ENCODE measurements at regions not wholly inside any gene's neighbourhood (a gene's known extent, or its start where the extent isn't known, plus 50 kb on each side); places are given as distances from the start of the nearest gene placed in this dataset.

GRCh38 chr22:27615408-27615807 lies 186.1 kb downstream of the MN1 start:
- H3K4me1 Mint-ChIP-seq (ENCODE audit: low read depth) = no peaks in the 10 kb centered on the region
- H3K27me3 Mint-ChIP-seq (ENCODE audit: low read depth) = peaks cover 20% of the 10 kb centered on the region
- intact Hi-C loops (cut with micrococcal nuclease) = no loop called here
- no peak overlapping the region for H3K27ac Mint-ChIP-seq
- no peak overlapping the region for H3K4me3 Mint-ChIP-seq
- CTCF ChIA-PET = no interaction called here
- DNase-seq = no peak
- no peaks in the 10 kb centered on the region for H3K9me3 Mint-ChIP-seq
- no peaks in the 10 kb centered on the region for H3K36me3 Mint-ChIP-seq (ENCODE audit: low read depth)

DNA sequence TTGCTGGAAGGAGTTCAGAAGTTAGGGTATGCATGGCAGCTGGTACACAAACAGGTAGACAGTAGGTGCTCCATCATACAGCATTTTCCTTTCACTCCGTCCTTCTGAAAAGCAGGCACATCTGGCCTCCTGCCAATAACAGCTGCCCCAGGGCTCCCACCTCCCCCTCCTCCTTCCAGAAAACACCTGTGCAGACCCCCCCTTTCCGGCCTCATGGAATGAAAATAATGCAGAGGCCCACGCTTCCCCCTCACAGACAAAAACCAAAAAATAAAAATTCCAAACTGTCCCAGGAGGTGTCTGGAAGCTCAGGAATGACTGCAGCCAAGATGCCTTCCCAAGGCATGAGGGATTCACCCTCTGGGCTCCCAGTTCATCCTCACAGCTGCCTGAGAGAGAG lies 185.5 kb downstream of the MN1 start:
- DNase-seq = no peak
- Mint-ChIP-seq H3K36me3 (ENCODE audit: low read depth) (no peaks in the 10 kb centered on the region), H3K27ac (no peak overlapping the region), H3K27me3 (ENCODE audit: low read depth) (peaks cover 20% of the 10 kb centered on the region), H3K4me1 (ENCODE audit: low read depth) (no peaks in the 10 kb centered on the region), H3K9me3 (no peaks in the 10 kb centered on the region), H3K4me3 (no peak overlapping the region)
- CTCF ChIA-PET = no interaction called here
- intact Hi-C loops (cut with micrococcal nuclease) = no loop called here

DNA sequence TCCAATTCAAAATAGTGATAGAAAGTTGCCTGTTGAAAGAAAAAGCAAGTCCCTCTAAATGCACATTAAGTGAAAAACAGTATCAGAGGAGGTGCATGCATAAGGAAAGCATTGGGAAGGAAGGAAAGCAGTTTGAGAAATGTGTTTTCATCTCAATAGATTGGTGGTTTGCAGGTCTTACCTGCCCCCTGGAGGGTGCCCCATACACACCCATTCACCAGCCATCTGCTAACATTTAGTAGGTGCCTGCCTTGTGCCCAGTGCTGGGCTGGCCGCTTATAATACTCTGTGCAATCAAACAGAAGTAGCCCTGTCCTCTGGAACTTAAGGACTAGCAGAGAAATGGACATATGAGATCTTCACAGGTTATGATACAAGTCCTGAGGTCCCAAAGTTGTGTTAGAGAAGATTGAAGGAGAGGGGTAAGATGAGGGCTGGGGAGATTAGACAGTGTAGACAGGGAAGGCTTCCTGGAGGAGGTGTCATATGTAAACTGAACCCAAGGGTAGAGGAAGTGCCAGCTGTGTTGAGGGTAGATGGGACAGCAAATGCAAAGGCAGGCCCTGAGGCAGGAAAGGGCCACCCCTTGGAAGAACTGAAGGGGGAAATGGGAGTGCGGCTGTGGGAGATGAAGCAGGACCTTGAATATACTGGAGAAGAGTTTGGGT lies 184.2 kb downstream of the MN1 start:
- intact Hi-C loops (cut with micrococcal nuclease) = no loop called here
- Mint-ChIP-seq H3K27me3 (ENCODE audit: low read depth) (peaks cover 19% of the 10 kb centered on the region), H3K4me1 (ENCODE audit: low read depth) (no peaks in the 10 kb centered on the region), H3K36me3 (ENCODE audit: low read depth) (no peaks in the 10 kb centered on the region), H3K9me3 (no peaks in the 10 kb centered on the region), H3K4me3 (no peak overlapping the region), H3K27ac (no peak overlapping the region)
- no peak for DNase-seq
- CTCF ChIA-PET = no interaction called here

DNA sequence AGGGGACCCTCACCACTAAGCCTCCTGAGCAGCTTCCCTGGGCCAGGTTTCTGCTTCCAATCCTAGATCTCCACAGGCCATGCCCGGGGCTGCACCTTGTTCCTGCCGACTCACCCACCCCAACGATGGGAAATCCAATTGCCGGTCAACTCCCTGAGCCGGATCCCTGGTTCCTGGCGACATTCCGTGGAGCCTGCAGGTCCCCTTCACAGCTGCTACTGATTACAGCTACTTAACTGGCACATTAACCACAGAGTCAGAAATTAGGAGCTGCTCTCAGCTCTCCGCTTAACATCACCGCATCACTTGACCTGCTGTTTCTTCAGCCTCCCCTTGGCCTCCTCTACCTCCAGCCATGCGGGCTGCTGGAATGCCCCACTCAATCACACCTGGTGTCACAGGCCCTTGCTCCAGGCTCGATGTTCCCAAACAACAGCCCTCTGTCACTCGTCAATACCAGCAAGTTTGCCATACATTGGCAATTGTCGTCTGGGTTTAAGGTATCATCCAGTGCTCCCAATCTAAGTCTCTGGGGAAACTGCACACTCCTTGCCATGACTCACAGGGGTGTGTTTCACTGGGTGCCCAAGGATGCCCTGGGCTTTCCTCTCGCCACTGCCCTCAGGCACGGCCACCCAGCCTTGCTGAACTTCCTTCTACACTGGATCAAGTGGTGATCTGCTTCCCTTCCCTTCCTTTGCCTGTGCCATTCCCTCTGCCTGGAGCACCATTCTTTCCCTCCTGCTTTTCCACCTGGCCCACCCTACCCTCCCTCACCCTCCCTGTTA lies 181.0 kb downstream of the MN1 start:
- CTCF ChIA-PET = no interaction called here
- intact Hi-C loops (cut with micrococcal nuclease) = no loop called here
- H3K36me3 Mint-ChIP-seq (ENCODE audit: low read depth) = no peaks in the 10 kb centered on the region

DNA sequence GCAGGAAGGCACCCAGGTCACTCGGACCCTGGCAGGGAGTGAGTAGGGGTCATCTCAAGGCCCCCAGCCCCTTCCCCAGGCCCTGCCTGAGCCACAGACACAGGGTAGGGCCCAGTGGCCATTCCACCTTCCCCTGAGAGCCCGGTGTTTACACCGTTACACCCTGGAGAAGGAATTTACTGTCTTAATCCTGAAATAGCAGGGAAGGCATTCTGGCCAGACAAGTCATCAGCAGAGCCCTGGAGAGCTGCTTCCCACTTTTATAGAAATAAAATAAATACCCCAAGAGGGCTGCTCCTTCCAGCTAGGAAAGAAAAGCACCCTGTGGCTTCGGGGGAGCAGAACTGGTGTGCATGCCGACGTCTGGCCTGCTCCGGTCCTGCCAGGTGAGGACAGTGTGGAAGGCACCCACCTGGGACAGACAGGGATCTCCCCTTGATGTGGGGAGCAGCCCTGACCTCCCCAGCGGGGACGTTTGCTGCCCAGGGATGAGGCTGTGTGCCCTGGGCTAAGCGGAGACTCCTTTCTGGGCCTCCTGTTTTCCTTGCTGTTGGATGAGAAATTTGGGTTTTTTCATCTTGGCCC lies 180.0 kb downstream of the MN1 start:
- no peaks in the 10 kb centered on the region for H3K4me1 Mint-ChIP-seq (ENCODE audit: low read depth)
- intact Hi-C loops (cut with micrococcal nuclease) = no loop called here
- H3K36me3 Mint-ChIP-seq (ENCODE audit: low read depth) = no peaks in the 10 kb centered on the region
- H3K9me3 Mint-ChIP-seq = no peaks in the 10 kb centered on the region
- H3K4me3 Mint-ChIP-seq = no peak overlapping the region
- H3K27me3 Mint-ChIP-seq (ENCODE audit: low read depth) = no peaks in the 10 kb centered on the region
- H3K27ac Mint-ChIP-seq = no peak overlapping the region
- DNase-seq = no peak
- CTCF ChIA-PET = no interaction called here

More for the DNA sequence above, 181.0 kb downstream of the MN1 start:
- H3K4me1 Mint-ChIP-seq (ENCODE audit: low read depth) = no peaks in the 10 kb centered on the region
- H3K9me3 Mint-ChIP-seq = no peaks in the 10 kb centered on the region
- no peak overlapping the region for H3K4me3 Mint-ChIP-seq
- H3K27me3 Mint-ChIP-seq (ENCODE audit: low read depth) = no peaks in the 10 kb centered on the region
- DNase-seq = no peak
- no peak overlapping the region for H3K27ac Mint-ChIP-seq

GRCh38 chr22:27624042-27624441 lies 177.5 kb downstream of the MN1 start:
- H3K4me1 Mint-ChIP-seq (ENCODE audit: low read depth) = no peaks in the 10 kb centered on the region
- H3K4me3 Mint-ChIP-seq = no peak overlapping the region
- no peaks in the 10 kb centered on the region for H3K36me3 Mint-ChIP-seq (ENCODE audit: low read depth)
- CTCF ChIA-PET = no interaction called here
- H3K27ac Mint-ChIP-seq = no peak overlapping the region
- no peaks in the 10 kb centered on the region for H3K27me3 Mint-ChIP-seq (ENCODE audit: low read depth)
- DNase-seq = no peak
- H3K9me3 Mint-ChIP-seq = no peaks in the 10 kb centered on the region
- intact Hi-C loops (cut with micrococcal nuclease) = no loop called here

DNA sequence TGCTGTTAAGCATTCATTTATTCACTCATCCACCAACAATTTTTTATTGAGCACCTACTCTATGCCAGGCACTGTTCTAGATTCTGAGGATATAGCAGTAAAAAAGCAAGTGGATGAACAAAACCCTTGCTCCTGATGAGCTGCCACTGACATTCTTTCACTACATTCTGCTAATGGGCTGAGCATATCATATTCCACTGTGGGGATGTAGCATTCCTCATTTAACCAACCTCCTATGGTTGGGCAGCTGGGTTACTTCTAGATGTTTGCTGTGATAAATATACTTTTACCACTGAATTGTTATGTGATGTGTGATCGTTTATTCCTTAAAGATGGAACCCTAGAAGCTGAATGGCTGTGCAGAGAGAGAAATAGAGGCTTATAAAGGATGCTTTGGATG lies 176.9 kb downstream of the MN1 start:
- H3K4me1 Mint-ChIP-seq (ENCODE audit: low read depth) = no peaks in the 10 kb centered on the region
- H3K9me3 Mint-ChIP-seq = no peaks in the 10 kb centered on the region
- CTCF ChIA-PET = no interaction called here
- H3K4me3 Mint-ChIP-seq = no peak overlapping the region
- no peaks in the 10 kb centered on the region for H3K27me3 Mint-ChIP-seq (ENCODE audit: low read depth)
- DNase-seq = no peak
- H3K27ac Mint-ChIP-seq = no peak overlapping the region
- intact Hi-C loops (cut with micrococcal nuclease) = no loop called here
- H3K36me3 Mint-ChIP-seq (ENCODE audit: low read depth) = no peaks in the 10 kb centered on the region

GRCh38 chr22:27625769-27626674 lies 175.5 kb downstream of the MN1 start:
- no peak overlapping the region for H3K27ac Mint-ChIP-seq
- no peaks in the 10 kb centered on the region for H3K4me1 Mint-ChIP-seq (ENCODE audit: low read depth)
- H3K9me3 Mint-ChIP-seq = no peaks in the 10 kb centered on the region
- intact Hi-C loops (cut with micrococcal nuclease) = no loop called here
- no peak overlapping the region for H3K4me3 Mint-ChIP-seq
- CTCF ChIA-PET = interaction anchor here (0.7 kb wide), 1 partner anchor 1631 kb away, joined by 3 read pairs; no protein-coding TSS in a partner anchor
- no peaks in the 10 kb centered on the region for H3K27me3 Mint-ChIP-seq (ENCODE audit: low read depth)
- no peaks in the 10 kb centered on the region for H3K36me3 Mint-ChIP-seq (ENCODE audit: low read depth)
- no peak for DNase-seq

DNA sequence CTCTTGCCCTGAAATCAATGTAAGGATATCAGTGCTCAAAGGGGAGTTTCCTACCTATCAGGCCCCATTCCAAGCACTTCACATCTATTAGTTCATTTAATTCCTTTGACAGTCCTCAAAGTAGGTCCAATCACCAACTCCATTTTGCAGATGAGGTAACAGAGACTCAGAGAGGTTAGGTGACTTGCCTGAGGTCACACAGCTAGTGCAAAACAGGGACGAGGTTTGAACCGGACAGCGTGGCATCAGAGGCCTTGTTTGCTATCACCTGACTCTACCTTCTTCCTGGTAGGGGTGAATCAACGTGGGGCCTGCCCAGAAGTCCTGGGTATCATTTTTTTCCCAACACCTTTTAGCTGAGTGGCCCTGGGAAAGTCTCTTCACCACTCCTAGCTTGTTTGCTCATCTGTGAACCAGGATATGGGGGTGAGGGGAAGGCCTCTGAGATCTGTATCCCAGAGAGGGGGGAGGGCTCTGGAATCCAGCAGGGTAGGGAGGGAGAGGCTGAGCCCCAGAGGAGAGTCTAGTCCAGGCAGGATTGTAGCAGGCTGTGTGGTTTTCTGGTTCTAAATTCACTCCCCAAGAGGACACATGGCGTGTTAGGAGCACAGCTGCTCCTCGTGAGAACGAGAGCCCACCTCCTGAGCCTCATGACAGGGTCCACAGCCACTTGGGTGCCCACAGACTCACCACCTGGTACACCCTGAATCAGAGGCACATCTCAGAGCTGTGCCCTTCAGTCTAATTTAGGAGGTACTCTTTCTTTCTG lies 174.7 kb downstream of the MN1 start:
- Mint-ChIP-seq H3K36me3 (ENCODE audit: low read depth) (no peaks in the 10 kb centered on the region), H3K9me3 (no peaks in the 10 kb centered on the region), H3K27ac (no peak overlapping the region), H3K4me1 (ENCODE audit: low read depth) (no peaks in the 10 kb centered on the region), H3K27me3 (ENCODE audit: low read depth) (no peaks in the 10 kb centered on the region), H3K4me3 (no peak overlapping the region)
- intact Hi-C loops (cut with micrococcal nuclease) = no loop called here
- no peak for DNase-seq
- CTCF ChIA-PET = no interaction called here

DNA sequence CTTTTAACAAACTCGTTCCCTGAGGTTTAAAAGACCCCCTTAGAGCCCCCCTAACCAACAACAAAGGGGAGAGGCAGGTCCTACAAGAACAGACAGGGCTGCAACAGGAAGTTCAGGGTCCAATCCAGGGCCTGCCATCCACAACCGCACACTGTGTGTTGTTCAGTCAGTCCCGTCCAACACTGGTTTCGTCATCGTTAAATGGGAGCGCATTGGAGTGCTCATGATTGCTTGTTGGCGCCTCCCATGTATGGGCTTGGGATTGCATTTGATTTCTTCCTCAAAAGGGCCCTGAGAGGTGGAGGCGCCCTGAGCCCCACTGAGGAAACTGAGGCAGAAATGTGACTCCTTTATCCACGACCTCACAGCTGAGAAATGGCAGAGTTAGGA lies 174.1 kb downstream of the MN1 start:
- H3K27ac Mint-ChIP-seq = no peak overlapping the region

GRCh38 chr22:27627901-27628300 lies 173.7 kb downstream of the MN1 start:
- Mint-ChIP-seq H3K4me3 (no peak overlapping the region), H3K4me1 (ENCODE audit: low read depth) (no peaks in the 10 kb centered on the region), H3K27ac (no peak overlapping the region), H3K9me3 (no peaks in the 10 kb centered on the region), H3K27me3 (ENCODE audit: low read depth) (no peaks in the 10 kb centered on the region), H3K36me3 (ENCODE audit: low read depth) (no peaks in the 10 kb centered on the region)
- intact Hi-C loops (cut with micrococcal nuclease) = no loop called here
- CTCF ChIA-PET = interaction anchor here (0.6 kb wide), 1 partner anchor 160 kb away, joined by 3 read pairs; no protein-coding TSS in a partner anchor
- no peak for DNase-seq

More for the DNA sequence above, 174.1 kb downstream of the MN1 start:
- no peak for DNase-seq
- intact Hi-C loops (cut with micrococcal nuclease) = no loop called here
- Mint-ChIP-seq H3K4me3 (no peak overlapping the region), H3K9me3 (no peaks in the 10 kb centered on the region), H3K4me1 (ENCODE audit: low read depth) (no peaks in the 10 kb centered on the region), H3K36me3 (ENCODE audit: low read depth) (no peaks in the 10 kb centered on the region), H3K27me3 (ENCODE audit: low read depth) (no peaks in the 10 kb centered on the region)
- CTCF ChIA-PET = interaction anchor here (0.6 kb wide), 1 partner anchor 160 kb away, joined by 3 read pairs; no protein-coding TSS in a partner anchor

- Mint-ChIP-seq H3K27ac (no peak overlapping the region), H3K27me3 (ENCODE audit: low read depth) (peaks cover 1% of the 10 kb centered on the region), H3K4me3 (no peak overlapping the region), H3K9me3 (no peaks in the 10 kb centered on the region), H3K36me3 (ENCODE audit: low read depth) (no peaks in the 10 kb centered on the region), H3K4me1 (ENCODE audit: low read depth) (no peaks in the 10 kb centered on the region)
- DNase-seq = no peak
- intact Hi-C loops (cut with micrococcal nuclease) = no loop called here
- CTCF ChIA-PET = no interaction called here
Observed at GRCh38 chr22:27628341-27628740, 173.2 kb downstream of the MN1 start.
